BLaER1 (cell line): ENCODE measurements at regions not wholly inside any gene's neighbourhood (a gene's known extent, or its start where the extent isn't known, plus 50 kb on each side); places are given as distances from the start of the nearest gene placed in this dataset.

Experiments
- H3K27ac ChIP-seq: shearing (Covaris generic); formaldehyde crosslinking; 2 replicates; pipeline ENCODE4 v1.8.1; 2022
- H3K27me3 ChIP-seq: shearing (Covaris generic); formaldehyde crosslinking; 2 replicates; pipeline ENCODE4 v1.8.1; 2022
- H3K36me3 ChIP-seq: shearing (Covaris generic); formaldehyde crosslinking; 2 replicates; pipeline ENCODE4 v1.8.1; 2022
- H3K4me1 ChIP-seq: shearing (Covaris generic); formaldehyde crosslinking; 2 replicates; pipeline ENCODE4 v1.8.1; 2022
- H3K4me2 ChIP-seq: shearing (Covaris generic); formaldehyde crosslinking; 2 replicates; pipeline ENCODE4 v1.8.1; 2022
- H3K4me3 ChIP-seq: shearing (Covaris generic); formaldehyde crosslinking; 2 replicates; pipeline ENCODE4 v1.8.1; 2022
- H3K9ac ChIP-seq: shearing (Covaris generic); formaldehyde crosslinking; 2 replicates; pipeline ENCODE4 v1.8.1; 2022
- H3K9me3 ChIP-seq: shearing (Covaris generic); formaldehyde crosslinking; 2 replicates; pipeline ENCODE4 v1.8.1; 2022
- H4K20me1 ChIP-seq: shearing (Covaris generic); formaldehyde crosslinking; 2 replicates; pipeline ENCODE4 v1.8.1; 2022
- Cebpa-rat ChIP-seq: shearing (Covaris generic); IDR thresholded peaks from 2 replicates; pipeline ENCODE4 v1.8.1; 2022

DNA sequence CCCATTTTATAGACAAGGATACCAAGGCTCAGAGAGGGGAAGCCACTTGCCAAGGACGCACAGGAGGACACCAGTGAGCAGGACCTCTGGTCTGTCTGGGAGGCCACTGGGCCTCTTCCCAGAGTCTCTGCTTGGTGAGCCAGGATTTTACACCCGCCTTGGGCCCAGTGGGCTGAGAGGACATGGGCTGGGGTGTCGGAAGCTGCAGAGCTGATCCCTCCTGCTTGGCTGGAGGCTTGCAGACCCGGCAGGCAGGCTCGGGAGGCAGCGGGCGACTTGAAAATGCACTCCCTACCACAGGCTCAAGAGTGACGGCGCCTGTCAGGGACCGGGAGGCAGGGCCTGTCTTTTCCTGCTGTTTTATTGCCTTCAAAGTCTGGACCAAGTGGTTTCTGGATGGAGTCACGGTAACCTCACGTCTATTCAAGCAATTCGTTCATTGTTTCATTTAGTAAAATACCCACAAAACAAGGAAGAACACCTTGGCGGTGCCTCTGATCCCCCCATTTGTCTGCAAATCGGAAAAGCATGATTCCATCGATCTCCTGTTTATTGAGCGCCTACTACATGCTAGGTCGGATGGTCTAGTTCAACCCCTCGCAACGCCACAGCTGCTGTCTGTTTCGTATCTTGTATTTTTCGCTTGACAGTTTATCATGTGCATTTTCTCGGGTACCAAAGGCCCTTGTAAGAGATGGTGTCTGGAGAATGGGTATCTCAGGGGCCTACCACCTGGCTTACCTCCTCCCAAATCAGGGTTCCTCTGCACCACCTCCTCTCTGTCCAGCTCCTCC, 108.1 kb upstream of the IER5L start:
- Histone ChIP-seq H4K20me1 (no peaks in the 10 kb centered on the region), H3K9ac (no peak overlapping the region), H3K27me3 (no peaks in the 10 kb centered on the region), H3K9me3 (no peaks in the 10 kb centered on the region), H3K4me3 (no peak overlapping the region), H3K4me2 (no peak overlapping the region), H3K27ac (no peak overlapping the region), H3K4me1 (peaks cover 60% of the 10 kb centered on the region), H3K36me3 (no peaks in the 10 kb centered on the region)
- no peak for TF ChIP-seq Cebpa-rat

- Histone ChIP-seq H3K4me1 (peaks cover 68% of the 10 kb centered on the region), H3K27ac (no peak overlapping the region), H3K9ac (no peak overlapping the region), H4K20me1 (no peaks in the 10 kb centered on the region), H3K4me2 (peak overlapping the region; percentile 24), H3K9me3 (no peaks in the 10 kb centered on the region), H3K36me3 (no peaks in the 10 kb centered on the region), H3K4me3 (no peak overlapping the region), H3K27me3 (no peaks in the 10 kb centered on the region)
- no peak for TF ChIP-seq Cebpa-rat
Measured at GRCh38 chr9:129285382-129285781, 107.3 kb upstream of the IER5L start.

DNA sequence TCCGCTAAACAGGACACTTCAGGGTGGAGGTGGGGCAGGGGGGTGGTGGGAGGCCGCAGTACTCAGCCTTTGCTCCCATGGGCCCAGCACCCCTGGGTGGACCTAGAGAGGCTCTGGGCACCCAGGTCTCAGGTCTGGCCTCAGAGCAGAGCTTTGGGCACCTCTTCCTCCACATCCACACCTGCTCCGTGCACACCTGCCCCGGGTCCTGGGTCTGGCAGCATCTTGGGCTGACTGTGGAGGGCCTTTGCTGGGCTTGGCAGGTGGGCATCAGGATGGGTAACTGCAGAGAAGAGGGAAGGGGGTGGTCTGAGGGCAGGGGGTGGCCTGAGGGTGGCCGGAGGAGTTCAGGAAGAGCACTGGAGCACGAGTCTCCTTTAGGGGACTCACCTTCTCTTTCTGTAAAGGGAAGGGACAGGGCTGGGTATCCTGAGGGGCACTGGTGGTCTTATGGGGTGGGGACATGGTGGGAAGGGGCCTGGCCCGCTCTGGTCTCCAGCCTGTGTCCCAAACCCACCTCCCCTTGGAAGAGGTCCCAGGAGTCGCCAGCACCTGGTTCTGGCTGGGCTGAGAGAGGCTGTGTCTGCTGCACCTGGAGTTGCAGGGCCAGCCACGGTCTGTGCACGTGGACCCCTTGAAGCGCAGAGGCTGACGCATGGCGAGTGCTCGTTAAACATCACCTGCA, 106.7 kb upstream of the IER5L start:
- TF ChIP-seq Cebpa-rat = no peak
- H4K20me1 ChIP-seq = no peaks in the 10 kb centered on the region
- no peaks in the 10 kb centered on the region for H3K27me3 ChIP-seq
- H3K4me3 ChIP-seq = no peak overlapping the region
- no peaks in the 10 kb centered on the region for H3K36me3 ChIP-seq
- H3K27ac ChIP-seq = no peak overlapping the region
- H3K4me1 ChIP-seq = peaks cover 74% of the 10 kb centered on the region
- no peaks in the 10 kb centered on the region for H3K9me3 ChIP-seq
- peak overlapping the region; percentile 24 for H3K4me2 ChIP-seq
- H3K9ac ChIP-seq = no peak overlapping the region

- TF ChIP-seq Cebpa-rat = no peak
- Histone ChIP-seq H3K4me3 (no peak overlapping the region), H3K9me3 (no peaks in the 10 kb centered on the region), H3K4me2 (peak overlapping the region; percentile 96), H3K36me3 (no peaks in the 10 kb centered on the region), H3K27me3 (no peaks in the 10 kb centered on the region), H3K27ac (0 out of 2 replicates have a peak overlapping the region, but pooled peaks have one; percentile 22), H3K9ac (no peak overlapping the region), H4K20me1 (no peaks in the 10 kb centered on the region), H3K4me1 (peaks cover 74% of the 10 kb centered on the region)
Measured at GRCh38 chr9:129283705-129284606, 105.9 kb upstream of the IER5L start.

GRCh38 chr9:129283291-129283691, 105.2 kb upstream of the IER5L start:
- no peak for TF ChIP-seq Cebpa-rat
- peak overlapping the region; percentile 38; the same call in 1 of the 2 replicates for H3K9ac ChIP-seq
- H3K4me2 ChIP-seq = peak overlapping the region; percentile 96
- no peaks in the 10 kb centered on the region for H3K36me3 ChIP-seq
- H3K27ac ChIP-seq = 0 out of 2 replicates have a peak overlapping the region, but pooled peaks have one; percentile 22
- H3K4me3 ChIP-seq = peak overlapping the region; percentile 18; the same call in 1 of the 2 replicates
- peaks cover 74% of the 10 kb centered on the region for H3K4me1 ChIP-seq
- H3K27me3 ChIP-seq = no peaks in the 10 kb centered on the region
- H4K20me1 ChIP-seq = no peaks in the 10 kb centered on the region
- no peaks in the 10 kb centered on the region for H3K9me3 ChIP-seq

DNA sequence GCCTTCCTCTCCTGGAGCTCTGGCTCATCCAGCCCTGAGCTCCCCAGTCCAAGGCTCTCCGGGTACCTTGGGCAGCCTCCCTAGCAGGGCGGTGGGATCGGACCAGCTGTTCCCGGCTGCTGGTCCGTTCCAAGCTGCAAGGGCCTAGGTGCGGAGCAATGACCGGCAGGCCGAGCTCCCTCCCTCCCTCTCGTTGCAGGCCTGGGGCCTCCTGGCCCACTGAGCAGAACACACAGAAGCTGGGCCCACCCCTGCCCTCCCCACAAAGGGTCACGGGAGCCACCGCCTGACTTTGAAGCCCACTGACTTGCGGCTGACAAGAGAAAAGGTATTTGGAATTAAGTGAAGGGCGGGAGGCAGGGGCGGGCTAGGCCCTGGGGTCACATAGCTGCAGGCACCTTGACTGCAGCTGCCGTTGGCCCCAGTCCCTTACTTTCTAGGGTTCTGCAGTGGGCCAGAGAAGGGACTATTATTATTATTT, 104.7 kb upstream of the IER5L start:
- H3K27me3 ChIP-seq = no peaks in the 10 kb centered on the region
- no peaks in the 10 kb centered on the region for H3K9me3 ChIP-seq
- H3K4me1 ChIP-seq = peaks cover 74% of the 10 kb centered on the region
- H3K4me2 ChIP-seq = peak overlapping the region; percentile 96
- no peaks in the 10 kb centered on the region for H4K20me1 ChIP-seq
- peak overlapping the region; percentile 49; the same call in 1 of the 2 replicates for H3K27ac ChIP-seq
- no peak for TF ChIP-seq Cebpa-rat
- H3K4me3 ChIP-seq = peak overlapping the region; percentile 18; the same call in 1 of the 2 replicates
- H3K9ac ChIP-seq = peak overlapping the region; percentile 38; the same call in 1 of the 2 replicates
- H3K36me3 ChIP-seq = no peaks in the 10 kb centered on the region

DNA sequence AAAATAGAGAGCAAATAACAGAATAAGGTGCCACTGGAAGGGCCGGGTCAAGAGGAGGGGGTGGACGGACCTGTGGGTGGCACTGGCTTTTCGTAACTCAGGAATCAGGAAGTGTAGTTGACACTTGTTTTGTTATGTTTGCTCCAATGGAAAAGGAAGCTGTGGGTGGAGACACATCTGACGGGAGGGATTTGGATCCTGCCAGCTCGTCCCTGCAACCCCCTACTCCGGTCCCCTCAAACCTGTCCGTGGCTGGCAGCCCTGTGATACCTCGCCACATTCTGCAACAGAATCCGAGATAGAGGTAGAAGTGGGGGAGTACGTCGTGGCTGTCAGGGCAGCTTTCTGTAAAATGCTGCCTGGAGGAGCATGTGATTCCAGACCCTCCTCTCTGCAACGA, 104.2 kb upstream of the IER5L start:
- 0 out of 2 replicates have a peak overlapping the region, but pooled peaks have one; percentile 5 for H3K9ac ChIP-seq

DNA sequence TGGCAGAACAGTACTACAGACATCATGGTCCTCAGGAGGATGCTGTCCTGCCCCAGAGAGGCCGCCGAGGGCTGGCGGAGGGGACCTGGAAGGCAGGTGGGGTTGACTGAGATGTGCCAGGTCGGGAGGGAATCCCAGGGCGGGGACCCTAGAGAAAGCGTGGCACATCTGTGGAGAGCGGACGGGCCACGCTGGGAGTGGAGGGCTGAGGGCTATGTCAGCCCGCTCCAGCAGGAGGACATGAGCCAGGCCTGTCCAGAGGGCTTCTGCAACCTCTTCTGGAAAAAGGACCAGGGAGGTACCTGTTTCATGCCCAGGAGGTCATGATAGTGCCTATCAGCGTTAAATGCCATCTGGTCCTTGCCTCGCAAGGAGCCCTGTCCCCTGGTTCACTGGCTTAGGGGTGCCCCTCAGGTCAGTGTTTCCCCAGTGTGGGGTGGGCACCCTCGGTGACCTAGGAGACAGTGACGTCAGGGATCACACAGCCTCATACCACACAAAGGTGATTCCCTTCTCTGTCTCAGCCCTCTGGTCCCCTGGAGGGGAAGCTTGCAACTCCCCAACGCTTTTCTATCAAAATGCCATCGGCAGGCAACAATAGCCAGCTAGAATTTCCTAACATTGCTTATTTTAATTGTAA, 103.6 kb upstream of the IER5L start:
- no peaks in the 10 kb centered on the region for H3K36me3 ChIP-seq

More for the DNA sequence above, 104.2 kb upstream of the IER5L start:
- H4K20me1 ChIP-seq = no peaks in the 10 kb centered on the region
- H3K4me2 ChIP-seq = peak overlapping the region; percentile 96
- H3K9me3 ChIP-seq = no peaks in the 10 kb centered on the region
- no peaks in the 10 kb centered on the region for H3K27me3 ChIP-seq
- H3K36me3 ChIP-seq = no peaks in the 10 kb centered on the region
- peak overlapping the region; percentile 49; the same call in 1 of the 2 replicates for H3K27ac ChIP-seq
- no peak overlapping the region for H3K4me3 ChIP-seq
- no peak for TF ChIP-seq Cebpa-rat
- peaks cover 79% of the 10 kb centered on the region for H3K4me1 ChIP-seq

More for the DNA sequence above, 103.6 kb upstream of the IER5L start:
- Histone ChIP-seq H3K27me3 (no peaks in the 10 kb centered on the region), H3K9ac (no peak overlapping the region), H3K4me2 (peak overlapping the region; percentile 96), H3K4me3 (no peak overlapping the region), H3K4me1 (peaks cover 85% of the 10 kb centered on the region), H4K20me1 (no peaks in the 10 kb centered on the region), H3K27ac (no peak overlapping the region), H3K9me3 (no peaks in the 10 kb centered on the region)
- no peak for TF ChIP-seq Cebpa-rat
